HG03045 (cell line): ENCODE measurements at regions not wholly inside any gene's neighbourhood (a gene's known extent, or its start where the extent isn't known, plus 50 kb on each side); places are given as distances from the start of the nearest gene placed in this dataset.

Source experiments
- ATAC-seq: cut with Tn5 transposase; IDR thresholded peaks from one replicate; pipeline ENCODE4 v1.9.1; 2021; ENCODE audit warnings: mild to moderate bottlenecking, moderate library complexity; ENCODE audit not compliant: unreplicated experiment

DNA sequence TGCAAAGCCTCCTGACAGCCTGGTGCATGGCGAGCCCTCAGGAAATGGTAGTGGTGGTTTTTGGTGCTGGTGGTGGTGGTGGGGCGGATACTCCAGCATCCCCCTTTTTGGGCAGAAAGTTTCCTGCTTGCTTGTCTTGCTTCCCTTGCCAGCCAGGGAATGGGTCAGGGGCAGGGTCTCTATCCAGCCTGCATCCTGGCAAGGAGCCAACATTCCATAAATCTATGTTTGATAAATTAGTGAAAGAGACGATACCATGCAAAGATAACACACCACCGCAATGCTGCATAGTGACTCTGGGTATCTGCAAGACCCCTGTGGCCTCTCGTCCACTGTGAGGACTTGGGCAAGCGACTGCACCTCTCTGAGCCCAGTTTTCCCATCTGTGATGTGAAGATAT is 246.2 kb downstream of the LRFN2 start:
- no peak for ATAC-seq

DNA sequence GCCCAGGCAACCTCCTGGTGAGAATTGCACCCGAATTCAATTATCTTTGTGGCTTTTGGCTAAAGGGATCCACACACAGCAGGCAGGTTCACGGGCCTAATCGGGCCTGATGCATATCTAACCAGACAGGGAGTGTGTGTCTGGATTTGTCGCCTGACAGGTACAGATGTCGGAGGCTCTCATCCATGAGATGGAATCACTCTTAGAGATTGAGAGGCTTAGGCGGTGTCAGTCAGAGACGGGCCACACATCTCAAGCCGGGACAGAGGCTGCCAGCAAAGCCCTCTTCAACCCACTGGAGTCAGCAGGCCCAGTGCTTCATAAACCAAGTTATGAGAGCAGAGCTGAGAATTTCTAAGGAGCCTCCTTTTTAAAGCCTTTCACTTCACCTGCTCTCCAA is 247.0 kb downstream of the LRFN2 start:
- no peak for ATAC-seq

DNA sequence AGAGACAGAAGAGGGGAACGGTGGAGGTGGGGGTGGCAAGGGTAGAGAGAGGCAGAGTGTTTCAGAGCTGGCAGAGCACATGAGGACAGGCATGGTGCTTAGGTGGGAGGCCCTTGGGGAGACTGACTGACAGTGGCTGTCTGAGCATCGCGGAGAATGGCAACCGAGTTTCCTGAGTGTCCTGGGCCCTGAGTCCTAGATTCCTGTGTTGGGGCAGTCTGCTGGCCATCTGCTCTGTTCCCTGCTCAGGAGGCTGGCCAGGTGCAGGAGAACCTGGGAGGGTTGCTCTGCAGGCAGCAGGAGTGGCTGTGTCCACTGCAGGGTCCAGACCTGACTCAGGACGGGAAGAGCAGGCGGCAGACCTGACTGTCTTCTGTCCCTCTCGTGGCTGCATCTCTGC is 248.9 kb downstream of the LRFN2 start:
- ATAC-seq, result no peak

DNA sequence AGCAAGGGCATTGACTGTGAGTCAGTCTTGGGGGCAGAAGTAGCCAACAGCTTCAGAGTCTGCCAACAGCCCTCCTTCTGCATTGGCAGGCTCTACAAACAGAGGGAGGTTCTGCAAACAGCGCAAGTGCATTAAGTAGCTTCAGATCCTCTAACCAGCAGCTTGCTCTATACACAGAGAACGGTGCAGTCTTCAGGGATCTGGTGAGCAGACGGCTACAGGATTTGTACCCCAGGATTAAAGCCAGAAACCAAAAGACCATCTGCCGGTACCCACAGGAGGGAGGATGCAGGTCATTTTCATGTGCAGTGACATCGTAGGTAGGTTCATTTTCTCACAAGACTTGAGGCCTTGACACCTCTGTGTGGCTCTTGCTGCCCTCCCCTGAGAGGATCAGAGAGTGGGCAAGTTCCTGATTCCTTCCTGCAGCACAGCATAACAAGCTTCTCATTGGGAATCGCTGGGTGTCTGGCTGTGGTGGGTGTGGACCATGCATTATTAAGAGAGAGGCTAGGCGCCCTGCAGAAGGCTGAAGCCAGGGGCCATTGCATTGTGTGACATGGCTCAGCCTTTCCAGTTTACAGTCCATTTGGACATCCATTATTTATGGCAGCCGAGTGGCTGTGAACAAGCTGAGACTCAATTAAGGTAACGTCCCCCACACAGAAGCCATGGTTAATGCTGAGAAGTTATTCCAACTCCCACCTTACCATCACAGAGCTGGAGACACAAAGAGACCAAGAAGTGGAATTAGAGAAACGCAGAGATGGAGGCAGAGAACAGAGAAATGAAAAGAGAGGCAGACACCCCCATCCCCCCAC is 250.0 kb downstream of the LRFN2 start:
- no peak for ATAC-seq

DNA sequence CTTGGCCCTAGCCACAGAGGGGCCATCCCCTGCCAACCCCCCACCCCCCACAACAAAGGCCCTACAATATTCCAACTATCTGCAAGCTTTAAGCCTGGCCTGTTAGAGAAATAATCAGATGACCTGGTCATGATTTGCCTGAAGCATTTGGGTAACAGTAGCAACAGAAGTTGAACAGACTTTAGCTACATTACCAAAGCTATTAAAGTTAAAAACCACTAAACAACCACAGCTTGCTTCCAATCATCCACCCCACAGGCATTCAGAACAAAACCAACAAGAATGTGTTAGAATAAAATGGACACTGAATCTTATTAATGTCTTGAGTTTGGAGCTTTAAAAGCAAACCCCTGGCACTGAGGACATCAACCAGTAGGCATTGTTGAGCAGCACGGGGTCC is 250.9 kb downstream of the LRFN2 start:
- ATAC-seq, result no peak

DNA sequence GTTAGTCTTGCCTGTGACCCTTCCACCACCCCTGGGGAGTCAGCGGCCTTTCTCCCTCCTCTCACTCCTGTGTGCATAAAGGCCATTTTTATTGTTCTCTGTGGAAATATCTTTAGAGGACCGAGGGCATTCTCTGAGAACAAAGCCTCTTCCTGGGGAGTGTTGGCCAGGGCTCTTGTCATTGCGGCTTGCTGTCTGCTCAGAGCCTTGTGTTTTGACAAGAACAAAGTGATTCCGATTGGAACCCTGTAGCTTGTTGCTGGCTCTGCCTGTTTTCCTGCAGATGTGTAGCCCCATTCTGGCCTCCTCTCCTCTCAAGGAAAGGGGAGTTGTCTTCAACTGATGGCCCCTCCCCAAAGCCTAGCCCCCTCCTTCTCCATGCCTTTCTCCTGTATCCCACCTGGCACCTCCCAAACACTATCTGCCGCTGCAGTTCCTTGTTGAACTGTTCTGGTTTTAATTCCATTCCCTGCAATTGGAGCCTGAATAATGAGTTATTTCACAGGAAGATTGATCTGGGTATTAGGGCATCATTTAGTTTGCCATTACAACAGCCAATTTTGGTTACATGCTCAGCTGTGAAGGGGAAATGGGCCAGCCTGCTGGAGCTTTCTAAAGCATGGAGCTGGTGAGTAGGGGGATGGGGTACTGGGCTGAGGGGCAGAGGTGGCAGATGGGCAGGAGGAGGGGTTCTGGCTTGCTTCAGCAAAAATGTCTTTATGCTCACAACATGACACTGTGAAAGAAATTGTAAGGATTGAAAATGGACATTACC is 252.5 kb downstream of the LRFN2 start:
- no peak for ATAC-seq

DNA sequence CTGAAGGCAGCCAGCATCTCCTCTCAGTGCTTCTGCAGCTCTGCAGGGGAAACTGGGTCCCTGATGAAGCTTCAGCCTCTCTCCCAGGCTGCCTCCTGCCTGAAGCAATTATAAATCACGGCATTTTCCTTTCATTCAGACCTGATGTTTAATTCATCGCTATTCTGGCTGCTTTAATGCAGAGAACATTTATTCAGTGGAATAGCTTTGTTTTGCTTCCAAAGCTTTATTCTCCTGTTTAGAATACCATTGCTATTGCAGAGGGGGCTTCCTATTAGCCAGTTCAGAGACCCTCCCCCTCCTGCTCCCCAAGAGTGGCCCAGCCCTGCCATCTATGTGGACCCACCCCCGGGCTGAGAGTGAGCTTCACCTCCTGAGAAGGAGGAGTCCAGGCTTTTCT is 255.6 kb downstream of the LRFN2 start:
- ATAC-seq, result no peak

DNA sequence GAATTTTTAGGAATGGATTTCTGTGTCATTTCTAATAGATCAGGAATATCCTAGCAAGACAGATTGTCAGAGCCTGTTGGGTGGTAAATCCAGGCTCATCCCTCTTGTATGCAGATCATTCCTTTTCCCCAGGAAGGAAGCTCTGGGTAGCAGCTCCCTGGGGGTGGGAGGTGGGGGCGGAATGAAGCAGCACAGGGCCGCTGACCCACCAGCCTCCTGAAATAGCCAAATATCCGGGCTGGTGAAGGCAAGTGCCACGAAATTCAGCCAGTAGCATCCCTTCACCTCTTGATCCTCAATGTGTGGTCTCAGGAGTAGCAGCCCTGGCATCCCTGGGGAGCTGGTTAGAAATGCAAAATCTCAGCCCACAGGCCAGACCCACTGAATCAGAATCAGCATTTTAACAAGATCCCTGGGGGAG is 256.9 kb downstream of the LRFN2 start:
- no peak for ATAC-seq

DNA sequence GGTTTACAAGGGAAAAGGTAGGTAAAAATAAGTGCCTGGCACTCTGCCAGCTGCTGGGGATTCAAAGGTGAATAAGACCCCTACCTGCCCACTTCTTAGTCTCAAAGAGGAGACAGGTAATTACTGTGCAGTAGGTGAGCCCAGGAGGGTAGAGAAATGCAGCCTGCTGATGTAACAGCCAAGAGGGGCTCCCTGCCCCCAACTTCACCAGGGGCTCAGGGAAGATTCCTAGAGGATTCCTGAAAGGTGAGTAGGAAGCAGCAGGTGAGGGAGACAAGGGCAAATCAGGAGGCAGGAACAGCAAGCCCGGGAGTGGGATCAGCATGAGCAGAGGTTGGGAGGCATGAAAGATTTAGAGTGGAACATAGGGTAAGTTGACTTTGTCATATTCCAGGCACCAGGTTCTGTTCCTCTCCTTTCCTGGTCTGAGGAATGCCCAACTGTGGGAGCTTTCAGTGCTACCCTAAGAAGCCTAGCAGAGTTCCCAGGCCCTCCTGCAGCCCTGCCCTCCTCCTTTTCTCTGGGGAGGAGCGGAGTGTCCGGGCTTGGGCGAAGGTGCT is 258.1 kb downstream of the LRFN2 start:
- ATAC-seq, result no peak

DNA sequence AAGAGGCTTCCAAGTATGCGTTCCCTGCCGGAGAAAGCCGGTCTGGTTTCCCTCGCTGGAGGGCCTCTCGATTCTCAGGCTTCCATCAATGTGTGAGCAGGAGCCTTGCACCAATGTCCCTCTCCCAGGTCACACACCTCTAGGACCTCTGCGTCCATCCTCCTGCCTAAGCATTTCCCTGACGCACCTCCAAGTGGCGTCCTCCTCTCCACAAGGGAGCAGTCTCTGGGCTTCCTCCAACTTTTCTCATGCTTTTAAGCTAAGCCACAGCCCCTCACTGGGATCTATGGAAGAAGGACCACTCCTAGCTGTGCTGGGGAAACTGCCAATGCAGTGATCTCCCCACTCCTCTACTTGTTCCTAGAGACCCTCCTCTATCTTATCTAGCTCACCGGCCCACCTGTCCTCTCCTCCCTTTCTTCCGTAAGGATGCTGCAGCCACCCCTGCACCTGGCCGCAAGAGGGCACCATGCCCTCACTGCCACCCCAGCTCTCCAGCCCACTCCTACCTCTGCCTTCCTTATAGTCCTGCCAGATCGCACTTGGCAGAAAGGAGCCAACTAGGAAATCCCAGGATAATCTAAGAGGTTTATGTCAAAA is 258.7 kb downstream of the LRFN2 start:
- ATAC-seq, result no peak

DNA sequence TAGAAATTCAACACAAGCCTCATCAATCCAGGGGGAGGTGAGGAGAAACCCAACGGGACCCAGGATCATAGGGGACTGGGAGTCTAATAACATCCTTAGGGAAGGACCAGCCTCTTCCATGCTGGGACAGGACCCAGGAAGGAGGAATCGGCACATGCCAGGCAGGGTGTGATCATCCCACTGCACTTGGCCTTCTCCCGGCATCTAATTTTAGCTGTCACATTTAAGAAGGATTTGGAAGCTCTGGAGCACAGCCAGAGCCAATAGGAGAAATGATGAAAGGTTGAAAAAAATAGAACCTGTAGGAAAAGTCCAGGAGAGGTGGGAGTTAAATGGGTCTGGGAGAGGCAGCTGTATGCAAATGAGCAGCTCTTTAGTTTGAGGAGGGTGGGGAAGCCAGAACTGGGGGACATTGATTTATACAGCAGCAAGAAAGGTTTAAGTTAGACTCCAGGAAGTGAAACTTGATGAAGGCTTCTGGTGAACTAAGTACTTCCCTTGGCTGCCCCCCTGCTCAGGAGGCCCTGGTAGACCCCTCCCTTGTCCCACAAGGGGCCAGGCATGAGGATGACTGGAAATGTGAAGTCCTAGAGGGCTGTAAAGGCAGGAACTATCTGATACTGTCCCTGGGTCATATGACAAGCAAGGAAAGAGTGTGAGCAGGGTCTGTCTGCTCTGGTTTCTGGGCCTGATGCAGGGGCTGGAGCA is 260.3 kb downstream of the LRFN2 start:
- ATAC-seq, result no peak

DNA sequence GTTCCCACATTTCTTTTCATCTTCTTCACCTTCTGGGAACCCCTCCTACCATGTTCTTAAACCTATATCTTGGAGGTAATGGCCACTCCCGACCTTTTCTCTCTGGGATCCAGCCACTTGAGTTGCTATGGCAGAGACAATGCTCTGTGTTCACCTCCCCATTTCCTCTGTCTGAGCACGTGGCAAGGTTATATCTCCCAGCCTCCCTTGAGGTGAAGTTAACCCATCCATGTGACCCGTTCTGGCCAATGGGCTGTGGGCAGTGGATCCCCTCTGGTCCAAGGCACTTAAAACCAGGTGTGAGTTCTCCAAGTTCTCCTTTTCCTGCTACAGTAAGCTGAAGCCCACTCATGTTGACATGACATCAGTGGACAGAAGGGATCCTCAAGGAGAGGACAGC is 261.4 kb downstream of the LRFN2 start:
- no peak for ATAC-seq

DNA sequence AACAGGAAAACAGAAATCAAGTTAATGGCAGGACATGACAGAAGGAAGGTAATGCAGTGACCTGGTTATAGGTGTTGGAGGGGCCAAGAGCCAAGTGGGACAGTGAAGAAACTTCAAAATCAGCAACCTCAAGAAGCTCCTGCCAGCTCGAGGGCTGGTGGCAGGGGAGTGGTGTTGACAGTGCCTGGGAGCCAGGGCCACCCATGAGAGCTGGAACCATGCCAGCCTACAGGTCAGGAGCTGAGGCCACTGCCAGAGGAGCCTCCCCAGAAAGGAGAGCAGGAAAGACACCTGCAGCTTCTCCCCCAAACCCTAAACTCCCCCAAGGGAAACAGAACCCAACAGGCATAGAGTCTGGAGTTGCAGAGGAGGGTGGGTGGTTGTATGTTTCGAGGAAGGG is 262.1 kb downstream of the LRFN2 start:
- ATAC-seq, result no peak

DNA sequence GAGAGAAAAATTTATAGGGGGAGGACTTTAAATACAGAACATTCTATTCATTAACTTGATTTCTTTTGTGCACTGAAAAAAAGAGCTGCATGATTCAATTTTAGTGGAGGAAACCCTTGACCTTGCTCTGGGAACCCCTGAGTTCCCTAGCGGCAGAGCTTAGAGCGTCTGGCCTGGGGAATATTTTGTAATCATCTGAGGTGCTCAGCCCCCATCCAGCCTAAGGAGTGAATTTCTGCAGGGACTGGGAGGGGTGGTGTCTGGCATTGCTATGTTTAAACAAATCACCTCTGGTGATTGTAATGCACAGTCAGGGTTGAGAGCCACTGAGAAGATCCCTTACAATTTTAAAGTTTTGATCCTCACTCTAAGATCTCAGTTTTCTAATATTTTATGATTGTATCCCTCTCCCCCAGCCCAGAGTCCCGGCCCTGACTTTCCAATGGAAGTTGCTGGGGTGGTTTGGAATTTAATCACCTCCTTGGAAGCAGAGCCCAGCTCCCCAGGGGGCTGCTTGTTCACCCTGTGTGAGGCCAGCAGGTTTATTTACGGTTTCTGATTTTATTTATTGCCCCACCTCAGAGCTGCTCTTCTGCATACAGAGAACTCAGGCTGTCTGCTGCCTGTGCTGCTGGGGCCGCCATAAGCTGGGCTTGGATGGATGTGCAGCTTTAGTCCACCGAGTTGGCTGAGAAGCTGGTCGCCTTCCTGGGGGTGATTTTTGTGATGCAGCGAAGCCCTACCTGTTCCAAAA is 263.1 kb downstream of the LRFN2 start:
- ATAC-seq, result no peak

DNA sequence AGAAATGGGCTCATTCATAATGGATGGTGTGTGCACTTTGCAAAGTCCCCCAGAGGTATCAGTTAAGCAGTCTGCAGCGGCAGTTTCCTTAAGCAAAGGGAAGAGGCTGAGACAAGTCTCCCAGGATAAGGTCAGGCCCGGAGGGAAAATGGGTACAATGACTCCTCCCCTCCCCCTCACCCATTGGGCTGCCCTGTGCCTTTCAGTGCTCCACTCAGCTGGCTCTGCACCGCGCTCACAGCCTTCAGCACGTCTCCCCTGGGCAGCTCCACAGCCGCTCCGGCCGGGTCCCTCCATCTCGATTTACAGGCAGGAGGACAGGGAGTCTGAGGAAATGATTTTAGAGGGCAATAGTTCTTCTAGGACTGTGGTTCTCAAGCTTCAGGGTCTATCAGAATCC is 264.8 kb downstream of the LRFN2 start:
- ATAC-seq, result no peak

DNA sequence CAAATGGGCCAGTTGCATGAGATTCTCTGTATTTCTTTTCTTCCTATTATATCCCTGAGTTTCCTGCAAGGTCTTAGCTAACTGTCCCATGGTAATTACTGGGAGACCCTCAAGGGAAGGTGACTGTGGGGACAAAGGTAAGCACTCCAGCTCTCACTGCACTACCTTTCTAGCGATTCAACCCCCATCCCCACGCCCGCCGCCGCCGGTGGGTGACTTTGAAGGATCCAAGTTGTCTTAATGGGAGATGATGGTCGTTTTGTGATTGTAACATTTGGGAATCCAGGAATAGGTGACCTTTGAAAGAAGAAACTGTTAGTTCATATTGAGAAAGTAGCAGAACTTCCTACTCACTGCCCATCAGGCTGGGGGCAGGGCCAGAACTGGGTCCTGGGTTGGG is 265.5 kb downstream of the LRFN2 start:
- no peak for ATAC-seq

DNA sequence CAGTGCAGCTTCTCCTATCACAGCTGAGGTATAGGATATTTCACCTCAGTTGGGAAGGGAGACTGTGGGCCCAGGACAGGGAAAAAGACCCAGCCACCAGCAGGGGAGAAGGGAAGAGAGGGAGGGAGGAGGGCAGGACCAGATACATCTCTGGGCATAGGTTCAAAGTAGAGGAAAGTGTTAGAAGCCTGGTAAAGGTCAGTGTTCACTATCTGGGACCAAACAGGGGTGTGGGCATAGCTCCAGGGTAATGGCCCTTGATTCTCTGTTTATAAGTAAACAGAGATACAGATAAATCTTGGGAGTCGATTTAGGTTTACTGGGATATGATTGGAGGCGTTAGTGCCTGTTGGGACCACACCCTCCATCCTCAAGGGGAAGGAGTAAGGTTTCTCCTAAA is 266.2 kb downstream of the LRFN2 start:
- no peak for ATAC-seq

DNA sequence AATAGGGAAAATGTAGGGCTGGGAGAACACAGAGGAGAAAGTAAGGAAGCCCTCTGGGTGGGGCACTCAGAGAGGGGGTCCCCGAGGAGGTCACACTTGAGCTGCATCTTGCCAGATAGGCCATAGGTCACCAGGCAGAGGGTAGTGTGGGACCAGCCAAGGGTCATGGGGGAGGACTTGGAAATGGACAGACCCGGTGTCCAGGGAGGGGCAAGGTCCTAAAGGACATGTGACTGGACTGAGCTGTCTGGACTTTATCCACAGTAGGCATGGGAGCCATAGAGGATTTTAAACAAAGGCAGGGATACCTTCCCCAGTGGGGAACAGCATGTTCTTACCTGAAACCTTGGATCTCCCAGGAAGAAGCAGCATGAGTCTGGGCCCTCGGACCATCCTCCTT is 266.7 kb downstream of the LRFN2 start:
- ATAC-seq, result no peak

DNA sequence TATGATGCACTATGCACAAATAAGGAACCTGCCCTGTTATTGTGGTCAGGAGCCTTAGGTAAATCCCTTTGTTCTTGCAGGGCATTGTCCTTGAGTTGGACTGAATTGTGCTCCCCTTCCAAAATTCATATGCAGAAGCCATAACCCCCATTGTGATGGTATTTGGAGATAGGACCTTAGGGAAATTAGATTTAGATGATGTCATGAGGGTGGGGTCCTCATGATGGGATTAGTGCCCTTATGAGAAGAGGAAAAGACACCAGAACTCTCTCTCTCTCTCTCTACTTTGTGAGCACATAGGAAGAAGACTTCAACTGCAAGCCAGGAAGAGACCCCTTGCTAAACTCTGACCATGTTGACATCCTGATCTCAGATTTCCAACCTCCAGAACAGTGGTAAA is 268.0 kb downstream of the LRFN2 start:
- ATAC-seq, result no peak

DNA sequence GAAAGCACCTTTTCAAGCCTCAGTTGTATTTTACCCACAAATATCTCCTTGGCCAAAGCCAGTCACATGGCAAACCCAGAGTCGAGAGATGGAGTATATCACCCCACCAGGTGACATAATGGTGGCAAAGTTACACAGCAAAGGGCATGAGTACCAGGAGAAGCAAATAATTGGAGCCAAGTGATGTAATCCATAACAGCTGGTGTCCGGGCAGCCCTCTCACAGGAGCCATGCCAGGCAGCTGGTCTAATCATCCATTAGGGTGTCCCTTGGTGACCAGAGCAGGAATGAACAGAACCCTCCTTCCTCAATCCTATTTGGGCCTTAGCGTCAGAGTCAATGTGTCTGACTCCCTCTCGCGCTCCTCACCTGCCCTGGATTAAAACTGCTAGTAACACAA is 272.1 kb downstream of the LRFN2 start:
- ATAC-seq, result no peak
